GM13976 (cell line): ENCODE measurements at regions not wholly inside any gene's neighbourhood (a gene's known extent, or its start where the extent isn't known, plus 50 kb on each side); places are given as distances from the start of the nearest gene placed in this dataset.

Experiments
- DNase-seq: peaks from one replicate; pipeline ENCODE4 v3.0.0; 2012; ENCODE audit warnings: low spot score
- CTCF ChIP-seq: IDR thresholded peaks from 2 replicates; pipeline ENCODE4 v1.5.1; 2012; ENCODE audit warnings: borderline replicate concordance, mild to moderate bottlenecking; ENCODE audit not compliant: insufficient read depth; ENCODE audit errors: extremely low read depth, missing control alignments, control extremely low read depth
- in situ Hi-C: fragments of 300-500 bp; cut with MboI; formaldehyde crosslinking; loops from one replicate; pipeline ENCODE4 v1.12.0; 2022; ENCODE audit warnings: low sequenced_read_pairs, mixed read lengths, inconsistent platforms; ENCODE audit not compliant: unreplicated experiment

- no peak for TF ChIP-seq CTCF
- in situ Hi-C loops, result no loop called here
- DNase-seq, result no peak
These were observed 330.9 kb downstream of the TNS1 start for GRCh38 chr2:217671871-217672270.

- TF ChIP-seq CTCF, result no peak
- in situ Hi-C loops, result no loop called here
- no peak for DNase-seq
These were observed 331.7 kb downstream of the TNS1 start for GRCh38 chr2:217671075-217671474.

- TF ChIP-seq CTCF, result no peak
- in situ Hi-C loops, result no loop called here
- DNase-seq, result no peak
These were observed 333.0 kb downstream of the TNS1 start for GRCh38 chr2:217669831-217670230.

GRCh38 chr2:217667512-217667911, 335.3 kb downstream of the TNS1 start:
- TF ChIP-seq CTCF, result no peak
- no peak for DNase-seq
- in situ Hi-C loops, result no loop called here

GRCh38 chr2:217667035-217667434, 335.8 kb downstream of the TNS1 start:
- no peak for DNase-seq
- in situ Hi-C loops, result no loop called here
- TF ChIP-seq CTCF, result no peak

- peak; percentile 22 for DNase-seq
- in situ Hi-C loops, result no loop called here
- no peak for TF ChIP-seq CTCF
These were observed 336.5 kb downstream of the TNS1 start for GRCh38 chr2:217666338-217666737.

- in situ Hi-C loops, result no loop called here
- no peak for DNase-seq
- TF ChIP-seq CTCF, result no peak
These were observed 338.0 kb downstream of the TNS1 start for GRCh38 chr2:217664761-217665160.
